Mucosa of descending colon (tissue), 3 donors: ENCODE measurements at regions not wholly inside any gene's neighbourhood (a gene's known extent, or its start where the extent isn't known, plus 50 kb on each side); places are given as distances from the start of the nearest gene placed in this dataset.
A peak's percentile ranks its signal among the peaks of the same experiment; 100 is the strongest.
"Not testable (repeated sequence)": the region's sequence is repeated elsewhere in the genome, so short reads cannot be mapped to it uniquely, and the experiment has no call there.

Experiments
- ATAC-seq: fragments of 200-7000 bp; cut with Tn5 transposase; one replicate; pipeline ENCODE4 v1.9.1; 2020; ENCODE audit warnings: mild to moderate bottlenecking, moderate library complexity
- DNase-seq, 3 donors: peaks; one replicate each; pipeline ENCODE4 v3.0.0-alpha.2; 2020
- H3K36me3 ChIP-seq: fragments of 200-600 bp; one replicate; pipeline ENCODE4 v1.8.0; 2021; ENCODE audit warnings: low read depth, mild to moderate bottlenecking
- H3K4me1 ChIP-seq: fragments of 200-600 bp; one replicate; pipeline ENCODE4 v1.8.0; 2021; ENCODE audit warnings: low read depth, mild to moderate bottlenecking
- H3K4me3 ChIP-seq: fragments of 200-600 bp; one replicate; pipeline ENCODE4 v1.8.0; 2021; ENCODE audit warnings: mild to moderate bottlenecking
- H3K9me3 ChIP-seq: fragments of 200-600 bp; one replicate; pipeline ENCODE4 v1.8.0; 2021; ENCODE audit warnings: mild to moderate bottlenecking
- intact Hi-C, 2 donors: fragments of 100-400 bp; cut with DNase I in 1 of 2; cut with micrococcal nuclease in 1 of 2; formaldehyde crosslinking; loops; one replicate each; pipeline versions ENCODE4 v1.11.0 to v1.11.1; 2022; cut with DNase I, micrococcal nuclease
- TF ChIP-seq, protein P1 (sequence below): fragments of 200-600 bp; IDR thresholded peaks from one replicate; pipeline ENCODE4 v1.8.0; 2022; ENCODE audit warnings: antibody characterized with exemption, mild to moderate bottlenecking
- donor health status: DM: no; HTN: no; CAD: no; lungs with moderate emphysema.
- donor health status: DM: no; HTN: no; CAD: no.
- donor health status: DM: no; HTN: yes; CAD: no.

DNA sequence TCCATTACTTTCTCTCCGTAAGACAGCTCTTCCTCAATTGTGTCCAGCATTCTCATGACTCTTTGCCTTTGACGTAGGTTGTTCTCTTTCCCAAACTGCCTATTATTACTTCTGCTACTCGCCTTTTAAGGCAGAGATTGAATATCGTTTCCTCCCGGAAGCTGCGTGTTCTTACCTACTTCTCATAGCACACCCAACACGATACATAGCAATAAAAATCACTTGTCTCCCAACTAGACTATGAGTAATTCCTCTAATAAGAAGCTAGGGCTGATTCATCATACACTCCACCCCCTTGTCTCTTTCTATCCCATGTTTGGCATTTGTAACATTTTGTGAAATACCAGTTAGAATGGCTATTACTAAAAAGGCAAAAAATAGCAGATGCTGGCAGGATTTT is 55.8 kb upstream of the SGIP1 start:
- ATAC-seq (no peak), DNase-seq (no peak)
- Histone ChIP-seq H3K4me1 (no peaks in the 10 kb centered on the region), H3K4me3 (no peak overlapping the region), H3K36me3 (no peaks in the 10 kb centered on the region), H3K9me3 (no peaks in the 10 kb centered on the region)
- TF ChIP-seq, protein P1, sequence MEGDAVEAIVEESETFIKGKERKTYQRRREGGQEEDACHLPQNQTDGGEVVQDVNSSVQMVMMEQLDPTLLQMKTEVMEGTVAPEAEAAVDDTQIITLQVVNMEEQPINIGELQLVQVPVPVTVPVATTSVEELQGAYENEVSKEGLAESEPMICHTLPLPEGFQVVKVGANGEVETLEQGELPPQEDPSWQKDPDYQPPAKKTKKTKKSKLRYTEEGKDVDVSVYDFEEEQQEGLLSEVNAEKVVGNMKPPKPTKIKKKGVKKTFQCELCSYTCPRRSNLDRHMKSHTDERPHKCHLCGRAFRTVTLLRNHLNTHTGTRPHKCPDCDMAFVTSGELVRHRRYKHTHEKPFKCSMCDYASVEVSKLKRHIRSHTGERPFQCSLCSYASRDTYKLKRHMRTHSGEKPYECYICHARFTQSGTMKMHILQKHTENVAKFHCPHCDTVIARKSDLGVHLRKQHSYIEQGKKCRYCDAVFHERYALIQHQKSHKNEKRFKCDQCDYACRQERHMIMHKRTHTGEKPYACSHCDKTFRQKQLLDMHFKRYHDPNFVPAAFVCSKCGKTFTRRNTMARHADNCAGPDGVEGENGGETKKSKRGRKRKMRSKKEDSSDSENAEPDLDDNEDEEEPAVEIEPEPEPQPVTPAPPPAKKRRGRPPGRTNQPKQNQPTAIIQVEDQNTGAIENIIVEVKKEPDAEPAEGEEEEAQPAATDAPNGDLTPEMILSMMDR: no peak
- intact Hi-C loops: no loop called here

DNA sequence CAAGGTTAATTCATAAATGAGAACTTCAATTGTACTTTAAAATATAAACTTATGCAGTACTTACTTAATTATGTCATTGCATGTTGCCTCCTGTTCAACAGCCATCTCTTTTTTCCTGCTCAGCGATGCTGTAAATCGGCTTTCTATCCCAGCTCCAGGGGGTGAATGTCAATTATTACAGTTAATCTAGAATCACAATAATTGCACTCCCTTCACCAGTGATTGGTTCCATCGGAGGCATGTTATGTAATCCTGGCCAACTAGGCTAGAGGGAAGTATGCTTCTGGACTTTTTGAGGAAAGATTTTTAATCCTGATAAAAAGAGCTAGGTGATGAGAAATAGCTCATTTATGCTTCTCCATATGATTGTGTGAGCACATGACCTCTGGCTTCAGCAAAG is 53.8 kb upstream of the SGIP1 start:
- Histone ChIP-seq H3K36me3 (no peaks in the 10 kb centered on the region), H3K4me3 (no peak overlapping the region), H3K4me1 (no peaks in the 10 kb centered on the region), H3K9me3 (no peaks in the 10 kb centered on the region)
- intact Hi-C loops: no loop called here
- DNase-seq: no peak
- TF ChIP-seq, protein P1: no peak
- no peak for ATAC-seq

DNA sequence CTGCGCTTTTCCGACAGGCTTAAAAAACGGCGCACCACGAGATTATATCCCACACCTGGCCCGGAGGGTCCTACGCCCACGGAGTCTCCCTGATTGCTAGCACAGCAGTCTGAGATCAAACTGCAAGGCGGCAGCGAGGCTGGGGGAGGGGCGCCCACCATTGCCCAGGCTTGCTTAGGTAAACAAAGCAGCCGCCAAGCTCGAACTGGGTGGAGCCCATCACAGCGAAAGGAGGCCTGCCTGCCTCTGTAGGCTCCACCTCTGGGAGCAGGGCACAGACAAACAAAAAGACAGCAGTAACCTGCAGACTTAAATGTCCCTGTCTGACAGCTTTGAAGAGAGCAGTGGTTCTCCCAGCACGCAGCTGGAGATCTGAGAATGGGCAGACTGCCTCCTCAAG is 52.7 kb upstream of the SGIP1 start:
- H3K4me1 ChIP-seq, H3K36me3 ChIP-seq, H3K4me3 ChIP-seq, ATAC-seq, H3K9me3 ChIP-seq, intact Hi-C loops: not testable (repeated sequence)
- peak in 2 of 3 donors; percentile 17 to 25 for DNase-seq
